ENCODE measurements at regions not wholly inside any gene's neighbourhood (a gene's known extent, or its start where the extent isn't known, plus 50 kb on each side); places are given as distances from the start of the nearest gene placed in this dataset.

DNA sequence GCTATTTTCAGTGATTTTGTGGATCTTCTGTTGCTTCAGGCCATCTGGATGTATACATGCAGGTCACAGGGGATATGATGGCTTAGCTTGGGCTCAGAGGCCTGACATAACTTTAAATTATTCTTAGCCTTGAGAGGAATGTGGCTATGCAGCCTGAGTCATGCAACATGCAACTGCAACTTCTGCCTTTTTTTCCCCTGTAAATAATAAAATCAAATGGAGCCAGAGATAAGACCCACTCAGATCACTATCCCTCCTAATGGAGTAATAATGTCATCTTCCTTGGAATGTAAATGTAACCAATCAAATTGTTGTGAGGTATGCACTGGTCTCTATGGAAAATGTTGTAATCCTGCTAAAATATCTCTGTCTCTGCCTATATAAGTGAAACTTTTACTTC, 54.9 kb downstream of the MAGEB17 start:
- H3K27ac ChIP-seq = no peak overlapping the region
- H3K36me3 ChIP-seq = no peaks in the 10 kb centered on the region
- H4K20me1 ChIP-seq = no peaks in the 10 kb centered on the region
- H3K4me3 ChIP-seq = no peak overlapping the region
- no peak for TF ChIP-seq Cebpa-rat (IDR thresholded peaks at IDR 0.05)
- peaks cover 82 to 100% (median 98%) of the 10 kb centered on the region in 11 experiments for H3K27me3 ChIP-seq
- H3K9me3 ChIP-seq (replicated peaks in 1 of 11) = peaks cover 27 to 58% (median 44%) of the 10 kb centered on the region in 11 experiments
- no peak overlapping the region for H3K4me2 ChIP-seq
- H3K9ac ChIP-seq = no peak overlapping the region
- H3K4me1 ChIP-seq = no peaks in the 10 kb centered on the region

DNA sequence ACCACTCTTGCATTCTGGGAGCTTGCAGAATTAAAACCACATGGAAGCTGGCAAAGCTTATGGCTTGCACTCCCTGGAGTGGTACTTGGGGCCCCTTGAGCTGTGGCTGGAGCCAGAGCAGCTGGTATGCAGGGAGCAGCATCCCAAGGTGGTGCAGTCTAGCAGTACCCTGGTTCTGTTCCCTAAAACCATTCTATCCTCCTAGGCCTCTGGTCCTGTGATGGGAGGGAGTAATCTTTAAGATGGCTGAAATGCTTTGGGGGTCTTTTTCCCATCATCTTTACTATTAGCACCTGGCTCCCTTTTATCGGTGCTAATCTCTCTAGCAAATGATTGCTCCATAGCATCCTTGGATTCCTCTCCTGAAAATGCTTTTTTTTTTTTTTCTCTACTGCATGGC, 56.1 kb downstream of the MAGEB17 start:
- TF ChIP-seq Cebpa-rat (IDR thresholded peaks at IDR 0.05) = no peak
- peaks cover 27 to 58% (median 44%) of the 10 kb centered on the region in 11 experiments for H3K9me3 ChIP-seq (replicated peaks in 1 of 11)
- H3K4me1 ChIP-seq = no peaks in the 10 kb centered on the region
- no peak overlapping the region for H3K9ac ChIP-seq
- H3K27ac ChIP-seq = no peak overlapping the region
- H3K27me3 ChIP-seq = peaks cover 84 to 100% (median 98%) of the 10 kb centered on the region in 11 experiments
- H4K20me1 ChIP-seq = no peaks in the 10 kb centered on the region
- no peaks in the 10 kb centered on the region for H3K36me3 ChIP-seq
- 0 out of 20 replicates have a peak overlapping the region, but pooled peaks of 1 of the 10 experiments have one; percentile 11 for H3K4me3 ChIP-seq
- no peak overlapping the region for H3K4me2 ChIP-seq

GRCh38 chrX:16239211-16239610, 71.9 kb downstream of the MAGEB17 start:
- no peak overlapping the region for H3K4me2 ChIP-seq
- H3K9ac ChIP-seq = no peak overlapping the region
- H3K4me3 ChIP-seq = no peak overlapping the region
- H3K27me3 ChIP-seq = peaks cover 66 to 83% (median 72%) of the 10 kb centered on the region in 11 experiments
- no peak overlapping the region for H3K27ac ChIP-seq
- no peaks in the 10 kb centered on the region for H3K4me1 ChIP-seq
- TF ChIP-seq Cebpa-rat (IDR thresholded peaks at IDR 0.05) = no peak
- H3K36me3 ChIP-seq = no peaks in the 10 kb centered on the region
- no peaks in the 10 kb centered on the region; a peak in 1 of 22 replicates for H4K20me1 ChIP-seq
- peaks cover 0 to 21% (median 6%) of the 10 kb centered on the region in 11 experiments; a peak in 6 of 22 replicates for H3K9me3 ChIP-seq (replicated peaks in 1 of 11)

DNA sequence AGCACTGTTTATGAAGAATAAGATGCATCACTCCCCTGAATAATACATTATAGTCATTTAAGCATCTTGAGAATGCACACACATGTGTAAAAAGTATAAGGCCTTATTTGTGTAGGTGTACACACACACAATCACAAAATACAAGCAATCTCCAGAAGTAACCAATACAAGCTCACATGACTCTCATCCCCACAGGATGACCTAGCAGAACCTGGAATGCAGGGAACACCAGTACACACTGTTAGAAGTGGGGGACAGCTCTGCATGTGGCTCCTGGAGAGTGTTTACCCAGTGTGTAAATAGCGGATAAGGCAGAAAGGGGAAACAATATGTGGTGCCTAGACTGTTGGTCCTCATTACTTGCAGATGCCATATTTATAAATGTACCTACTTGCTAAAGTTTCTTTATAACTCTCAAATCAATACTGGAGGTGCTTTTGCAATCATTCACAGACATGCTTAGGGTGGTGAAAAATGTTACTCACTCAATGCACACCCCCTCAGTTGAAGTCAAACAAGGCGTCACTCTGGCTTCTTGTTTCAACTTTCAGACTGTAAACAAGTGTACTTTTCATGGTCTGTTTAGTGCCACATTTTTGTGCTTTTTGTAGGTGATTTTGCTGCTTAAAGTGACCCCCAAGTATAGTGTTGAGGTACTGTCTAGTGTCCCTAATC, 73.1 kb downstream of the MAGEB17 start:
- H3K36me3 ChIP-seq = no peaks in the 10 kb centered on the region
- no peak overlapping the region for H3K27ac ChIP-seq
- no peak overlapping the region for H3K4me2 ChIP-seq
- no peaks in the 10 kb centered on the region for H3K4me1 ChIP-seq
- H4K20me1 ChIP-seq = no peaks in the 10 kb centered on the region; a peak in 1 of 22 replicates
- H3K9ac ChIP-seq = no peak overlapping the region
- H3K27me3 ChIP-seq = peaks cover 69 to 86% (median 75%) of the 10 kb centered on the region in 11 experiments
- H3K9me3 ChIP-seq (replicated peaks in 1 of 11) = peaks cover 0 to 20% (median 6%) of the 10 kb centered on the region in 11 experiments; a peak in 6 of 22 replicates
- no peak for TF ChIP-seq Cebpa-rat (IDR thresholded peaks at IDR 0.05)
- H3K4me3 ChIP-seq = no peak overlapping the region

DNA sequence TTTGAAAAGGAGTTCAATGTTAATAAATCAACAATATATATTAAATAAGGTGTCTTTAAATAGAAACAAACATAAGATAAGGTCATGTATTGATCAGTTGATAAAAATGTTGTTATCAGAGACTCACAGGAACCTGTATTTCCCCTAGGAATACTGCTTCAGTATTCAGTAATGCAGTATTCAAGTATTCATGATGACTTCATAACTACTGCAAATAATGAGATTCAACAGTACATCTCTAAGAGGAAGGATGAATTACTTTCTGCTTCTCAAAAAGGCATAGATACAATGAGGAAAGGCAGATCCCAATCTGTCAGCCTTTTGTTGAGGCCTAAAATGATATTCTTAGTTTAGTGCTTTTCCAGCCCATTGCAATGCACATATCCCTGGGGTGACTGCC, 73.7 kb downstream of the MAGEB17 start:
- Histone ChIP-seq H3K9ac (no peak overlapping the region), H3K4me3 (no peak overlapping the region), H3K36me3 (no peaks in the 10 kb centered on the region), H3K9me3 (replicated peaks in 1 of 11) (peaks cover 0 to 14% (median 4%) of the 10 kb centered on the region in 11 experiments; a peak in 6 of 22 replicates), H3K27me3 (peaks cover 70 to 89% (median 78%) of the 10 kb centered on the region in 11 experiments), H3K4me2 (no peak overlapping the region), H4K20me1 (no peaks in the 10 kb centered on the region; a peak in 1 of 22 replicates), H3K4me1 (no peaks in the 10 kb centered on the region), H3K27ac (no peak overlapping the region)
- TF ChIP-seq Cebpa-rat (IDR thresholded peaks at IDR 0.05) = no peak

DNA sequence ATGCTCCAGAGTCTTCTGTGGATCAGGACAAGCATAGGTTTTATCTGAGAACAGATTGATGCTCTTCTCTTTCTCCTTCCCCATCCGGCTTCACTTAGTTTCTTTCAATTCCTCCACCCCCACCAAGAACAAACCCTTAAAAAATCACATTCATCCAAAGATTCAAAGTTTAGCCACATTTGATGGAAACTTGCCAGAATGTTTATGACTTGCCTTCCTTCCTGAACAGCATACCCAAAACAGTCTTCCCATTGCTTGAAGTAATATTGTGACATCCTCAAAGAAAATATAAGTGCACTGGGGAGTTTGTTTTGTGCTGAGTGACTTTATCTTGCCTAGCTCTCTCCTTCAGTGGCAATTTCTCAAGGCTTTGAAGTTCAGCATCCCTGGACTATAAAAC, 83.0 kb downstream of the MAGEB17 start:
- no peak for TF ChIP-seq Cebpa-rat (IDR thresholded peaks at IDR 0.05)
- Histone ChIP-seq H3K4me1 (peaks cover 15 to 25% (median 19%) of the 10 kb centered on the region in 10 experiments; a peak in 19 of 20 replicates), H3K4me3 (no peak overlapping the region), H3K27me3 (peaks cover 85 to 99% (median 95%) of the 10 kb centered on the region in 11 experiments), H3K36me3 (no peaks in the 10 kb centered on the region), H3K9ac (no peak overlapping the region), H3K4me2 (peak overlapping the region; percentile 0 to 67 (median 43); a peak in 20 of 22 replicates), H3K27ac (0 out of 22 replicates have a peak overlapping the region, but pooled peaks of 2 of the 11 experiments have one; percentile 3 to 17), H3K9me3 (replicated peaks in 1 of 11) (no peaks in the 10 kb centered on the region), H4K20me1 (no peaks in the 10 kb centered on the region; a peak in 1 of 22 replicates)

DNA sequence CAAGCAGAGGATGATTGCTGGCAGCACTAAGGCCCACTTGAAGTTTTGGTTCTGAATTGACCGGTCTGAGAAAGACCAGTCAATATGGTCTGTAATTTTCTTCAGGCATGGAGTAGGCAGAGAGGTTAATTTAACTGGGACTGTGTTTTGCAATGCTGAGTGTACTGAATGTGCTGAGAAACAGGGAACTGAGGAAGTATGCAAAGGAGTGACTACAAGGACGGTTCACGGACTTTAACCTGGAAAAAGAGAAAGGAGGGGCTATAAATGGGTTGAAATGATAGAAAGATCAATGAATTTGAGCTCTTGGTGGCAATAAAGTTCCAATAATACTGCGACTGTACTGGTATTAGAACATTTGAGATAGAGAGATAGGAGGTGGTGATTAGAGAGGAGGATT, 84.5 kb downstream of the MAGEB17 start:
- H3K36me3 ChIP-seq = no peaks in the 10 kb centered on the region

GRCh38 chrX:16258882-16259281, 91.6 kb downstream of the MAGEB17 start:
- Histone ChIP-seq H3K36me3 (no peaks in the 10 kb centered on the region), H3K4me1 (no peaks in the 10 kb centered on the region), H3K27ac (no peak overlapping the region), H3K4me2 (no peak overlapping the region), H4K20me1 (no peaks in the 10 kb centered on the region), H3K27me3 (peaks cover 83 to 99% (median 96%) of the 10 kb centered on the region in 11 experiments), H3K4me3 (no peak overlapping the region), H3K9ac (no peak overlapping the region), H3K9me3 (replicated peaks in 1 of 11) (peaks cover 0 to 18% (median 7%) of the 10 kb centered on the region in 11 experiments; a peak in 10 of 22 replicates)
- no peak for TF ChIP-seq Cebpa-rat (IDR thresholded peaks at IDR 0.05)

More for the DNA sequence above, 84.5 kb downstream of the MAGEB17 start:
- Histone ChIP-seq H4K20me1 (no peaks in the 10 kb centered on the region; a peak in 1 of 22 replicates), H3K4me1 (peaks cover 15 to 25% (median 19%) of the 10 kb centered on the region in 10 experiments; a peak in 19 of 20 replicates), H3K27me3 (peaks cover 86 to 99% (median 97%) of the 10 kb centered on the region in 11 experiments), H3K27ac (no peak overlapping the region), H3K9ac (no peak overlapping the region), H3K9me3 (replicated peaks in 1 of 11) (0 out of 22 replicates have a peak, but pooled peaks cover 0 to 5% (median 0%) of the 10 kb centered on the region in 11 experiments), H3K4me3 (no peak overlapping the region), H3K4me2 (peak overlapping the region in 2 of 11 experiments; percentile 3 to 33; a peak in 2 of 22 replicates)
- no peak for TF ChIP-seq Cebpa-rat (IDR thresholded peaks at IDR 0.05)

GRCh38 chrX:16267431-16267830, 100.2 kb downstream of the MAGEB17 start:
- Histone ChIP-seq H3K9me3 (replicated peaks in 1 of 11) (peaks cover 4 to 16% (median 10%) of the 10 kb centered on the region in 11 experiments; a peak in 18 of 22 replicates), H3K36me3 (no peaks in the 10 kb centered on the region), H3K27me3 (peaks cover 60 to 87% (median 83%) of the 10 kb centered on the region in 11 experiments), H4K20me1 (peaks cover 0 to 4% (median 0%) of the 10 kb centered on the region in 11 experiments; a peak in 1 of 22 replicates), H3K4me3 (no peak overlapping the region), H3K9ac (no peak overlapping the region), H3K4me1 (no peaks in the 10 kb centered on the region), H3K27ac (no peak overlapping the region), H3K4me2 (no peak overlapping the region)
- TF ChIP-seq Cebpa-rat (IDR thresholded peaks at IDR 0.05) = no peak

Data from BLaER1 treated with 17β-estradiol and CSF1 and Interleukin-3, amounts not matched to agents 10 nM and 100 nM (cell line).